Neural cell (in vitro differentiated cells): ENCODE measurements at regions not wholly inside any gene's neighbourhood (a gene's known extent, or its start where the extent isn't known, plus 50 kb on each side); places are given as distances from the start of the nearest gene placed in this dataset.

ENCODE experiments used
- H2AFZ ChIP-seq: fragments of 200-600, 300-800 bp; sonication (generic), shearing (Covaris generic); 2 replicates; pipeline ENCODE4 v1.6.0; 2014; ENCODE audit warnings: low read depth, mild to moderate bottlenecking, antibody characterized with exemption, low read length, moderate library complexity
- H3F3A ChIP-seq: fragments of 200-600 bp; shearing (Covaris generic); 2 replicates; pipeline ENCODE4 v1.6.1; 2016; ENCODE audit warnings: mild to moderate bottlenecking, moderate library complexity, mixed read lengths, antibody characterized with exemption, low read length; ENCODE audit not compliant: insufficient read depth, poor library complexity, severe bottlenecking
- H3K27ac ChIP-seq: fragments of 200-600, 300-800 bp; sonication (generic), shearing (Covaris generic); 2 replicates; pipeline ENCODE4 v1.5.1; 2014; ENCODE audit warnings: mild to moderate bottlenecking, low read length, moderate library complexity
- H3K27me3 ChIP-seq: fragments of 300-800, 200-600 bp; sonication (generic), shearing (Covaris generic); 2 replicates; pipeline ENCODE4 v1.6.0; 2014; ENCODE audit warnings: mild to moderate bottlenecking, low read depth, low read length, moderate library complexity; ENCODE audit not compliant: insufficient read depth
- H3K36me3 ChIP-seq: fragments of 300-800, 200-600 bp; sonication (generic), shearing (Covaris generic); 2 replicates; pipeline ENCODE4 v1.5.1; 2014; ENCODE audit warnings: mild to moderate bottlenecking, antibody characterized with exemption, low read length, moderate library complexity; ENCODE audit not compliant: insufficient read depth
- H3K4me2 ChIP-seq: fragments of 300-800, 200-600 bp; sonication (generic), shearing (Covaris generic); 2 replicates; pipeline ENCODE4 v1.6.0; 2014; ENCODE audit warnings: mild to moderate bottlenecking, low read length
- H3K4me3 ChIP-seq: fragments of 300-800, 200-600 bp; sonication (generic), shearing (Covaris generic); 2 replicates; pipeline ENCODE4 v1.5.1; 2014; ENCODE audit warnings: mild to moderate bottlenecking, low read length, moderate library complexity
- H3K79me2 ChIP-seq: fragments of 200-600 bp; shearing (Covaris generic); replicated peaks from 2 replicates; pipeline ENCODE4 v1.6.0; 2014; ENCODE audit warnings: mild to moderate bottlenecking, low read length, moderate library complexity; ENCODE audit not compliant: insufficient read depth
- H3K9ac ChIP-seq: fragments of 300-800, 200-600 bp; sonication (generic), shearing (Covaris generic); 2 replicates; pipeline ENCODE4 v1.6.1; 2016; ENCODE audit warnings: mild to moderate bottlenecking, low read length, mixed read lengths
- H3K9me2 ChIP-seq: fragments of 200-600 bp; shearing (Covaris generic); 2 replicates; pipeline ENCODE4 v1.6.1; 2016; ENCODE audit warnings: mild to moderate bottlenecking, low read length, mixed read lengths; ENCODE audit not compliant: insufficient read depth
- H3K9me3 ChIP-seq: fragments of 200-600, 300-800 bp; sonication (generic), shearing (Covaris generic); 2 replicates; pipeline ENCODE4 v1.6.1; 2016; ENCODE audit warnings: mild to moderate bottlenecking, mixed run types, low read length, moderate library complexity, mixed read lengths
- H4K20me1 ChIP-seq: fragments of 200-600 bp; shearing (Covaris generic); 2 replicates; pipeline ENCODE4 v1.6.1; 2016; ENCODE audit warnings: mild to moderate bottlenecking, mixed run types; ENCODE audit not compliant: insufficient read depth
- CTCF ChIP-seq: fragments of 450-650 bp; IDR thresholded peaks from 2 replicates; pipeline ENCODE4 v1.5.1; 2014; ENCODE audit warnings: antibody characterized with exemption, mild to moderate bottlenecking, moderate library complexity; ENCODE audit not compliant: poor library complexity, severe bottlenecking
- EP300 ChIP-seq: fragments of 450-650 bp; conservative IDR thresholded peaks from 2 replicates; pipeline ENCODE4 v1.6.1; 2014; ENCODE audit warnings: antibody characterized with exemption, mild to moderate bottlenecking, moderate library complexity; ENCODE audit not compliant: poor library complexity, severe bottlenecking
- EZH2 ChIP-seq: fragments of 200-600, 300-800 bp; shearing (Covaris generic), sonication (generic); IDR thresholded peaks from 2 replicates; pipeline ENCODE4 v1.6.1; 2014; ENCODE audit warnings: antibody characterized with exemption, low read length, borderline replicate concordance, mild to moderate bottlenecking; ENCODE audit not compliant: insufficient read depth, poor library complexity, severe bottlenecking
- MXI1 ChIP-seq: fragments of 450-650 bp; conservative IDR thresholded peaks from 2 replicates; pipeline ENCODE4 v1.6.1; 2014; ENCODE audit warnings: antibody characterized with exemption, mild to moderate bottlenecking; ENCODE audit not compliant: poor library complexity, severe bottlenecking
- POLR2AphosphoS5 ChIP-seq: IDR thresholded peaks from 2 replicates; pipeline ENCODE4 v1.6.1; 2012
- RAD21 ChIP-seq: fragments of 450-650 bp; conservative IDR thresholded peaks from 2 replicates; pipeline ENCODE4 v1.6.1; 2014; ENCODE audit warnings: antibody characterized with exemption, mild to moderate bottlenecking, moderate library complexity
- REST ChIP-seq: IDR thresholded peaks from 2 replicates; pipeline ENCODE4 v1.6.1; 2012; ENCODE audit warnings: borderline replicate concordance
- SMC3 ChIP-seq: fragments of 450-650 bp; conservative IDR thresholded peaks from 2 replicates; pipeline ENCODE4 v1.6.1; 2014; ENCODE audit warnings: antibody characterized with exemption, mild to moderate bottlenecking, moderate library complexity; ENCODE audit not compliant: poor library complexity
- TAF1 ChIP-seq: IDR thresholded peaks from 2 replicates; pipeline ENCODE4 v1.6.1; 2012; ENCODE audit warnings: low read depth

DNA sequence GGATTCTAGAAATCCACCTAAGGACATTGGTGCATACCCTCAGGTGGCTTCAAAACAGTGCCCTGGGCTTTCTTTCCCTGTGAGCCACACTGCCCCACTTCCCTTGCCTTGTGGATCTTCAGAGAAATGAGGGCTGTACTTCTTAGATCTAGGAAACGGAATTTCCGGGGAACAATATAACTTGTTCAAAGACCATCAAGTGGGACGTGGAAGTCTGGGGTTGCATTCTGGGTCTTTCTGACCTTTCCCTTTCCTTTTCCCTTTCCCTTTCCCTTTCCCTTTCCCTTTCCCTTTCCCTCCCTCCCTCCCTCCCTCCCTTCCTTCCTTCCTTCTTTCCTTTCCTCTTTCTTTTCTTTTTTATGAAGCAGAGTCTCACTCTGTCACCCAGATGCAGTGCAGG is 97.1 kb upstream of the SALL1 start:
- no peaks in the 10 kb centered on the region for H3K79me2 ChIP-seq
- no peaks in the 10 kb centered on the region for H3K36me3 ChIP-seq
- H3K4me3 ChIP-seq, result no peak overlapping the region
- H3K9ac ChIP-seq, result no peak overlapping the region
- H4K20me1 ChIP-seq, result no peaks in the 10 kb centered on the region
- no peak overlapping the region for H3K4me2 ChIP-seq
- H3F3A ChIP-seq, result no peaks in the 10 kb centered on the region
- H2AFZ ChIP-seq, result no peak overlapping the region
- H3K27me3 ChIP-seq, result no peaks in the 10 kb centered on the region
- H3K27ac ChIP-seq, result no peak overlapping the region
- no peaks in the 10 kb centered on the region for H3K9me2 ChIP-seq
- no peak for TF ChIP-seq REST
- no peak for TF ChIP-seq EP300
- TF ChIP-seq RAD21, result no peak
- TF ChIP-seq CTCF, result no peak
- TF ChIP-seq SMC3, result no peak
- no peak for TF ChIP-seq EZH2
- no peak for TF ChIP-seq MXI1
- TF ChIP-seq POLR2AphosphoS5, result no peak
- TF ChIP-seq TAF1, result no peak
- H3K9me3 ChIP-seq, result no peaks in the 10 kb centered on the region

DNA sequence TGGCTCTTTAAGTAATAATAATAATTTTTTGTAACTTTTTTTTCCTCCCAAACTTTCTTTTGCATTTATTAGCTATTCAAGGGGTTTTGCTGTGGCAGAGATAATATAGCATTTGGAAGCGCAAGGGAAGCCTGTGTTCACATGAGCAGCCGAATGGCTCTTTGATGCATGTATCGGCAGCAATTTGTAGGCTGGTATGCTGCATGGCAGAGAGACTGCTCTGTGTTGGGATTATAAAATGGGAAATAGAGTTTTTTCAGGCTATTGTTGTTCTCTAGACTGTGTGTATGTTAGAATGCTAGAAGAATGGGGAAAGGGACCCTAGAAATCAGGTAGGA is 94.6 kb upstream of the SALL1 start:
- TF ChIP-seq REST (no peak), MXI1 (no peak), SMC3 (no peak), EP300 (no peak), CTCF (no peak), TAF1 (no peak), RAD21 (no peak), POLR2AphosphoS5 (no peak)
- Histone ChIP-seq H3K4me3 (no peak overlapping the region), H3K9me3 (no peaks in the 10 kb centered on the region), H3F3A (no peaks in the 10 kb centered on the region), H3K27me3 (no peaks in the 10 kb centered on the region), H3K27ac (no peak overlapping the region), H3K9me2 (no peaks in the 10 kb centered on the region), H3K9ac (no peak overlapping the region), H3K36me3 (no peaks in the 10 kb centered on the region), H3K4me2 (no peak overlapping the region), H4K20me1 (no peaks in the 10 kb centered on the region), H3K79me2 (no peaks in the 10 kb centered on the region), H2AFZ (no peak overlapping the region)
